HUES64 (cell line): ENCODE measurements at regions not wholly inside any gene's neighbourhood (a gene's known extent, or its start where the extent isn't known, plus 50 kb on each side); places are given as distances from the start of the nearest gene placed in this dataset.
"Not testable (repeated sequence)": the region's sequence is repeated elsewhere in the genome, so short reads cannot be mapped to it uniquely, and the experiment has no call there.

Experiments
- H3K27ac ChIP-seq: 2 replicates; pipeline ENCODE4 v1.7.0; 2013; ENCODE audit warnings: low read depth, low read length, inconsistent platforms
- H3K27me3 ChIP-seq: 2 replicates; pipeline ENCODE4 v1.6.1; 2013; ENCODE audit warnings: mild to moderate bottlenecking, low read length; ENCODE audit not compliant: insufficient read depth
- H3K36me3 ChIP-seq: 2 replicates; pipeline ENCODE4 v1.6.1; 2013; ENCODE audit warnings: mild to moderate bottlenecking, low read length; ENCODE audit not compliant: insufficient read depth
- H3K4me1 ChIP-seq: 2 replicates; pipeline ENCODE4 v1.6.1; 2013; ENCODE audit warnings: mild to moderate bottlenecking, low read length, moderate library complexity; ENCODE audit not compliant: insufficient read depth
- H3K4me3 ChIP-seq: 2 replicates; pipeline ENCODE4 v1.5.1; 2013; ENCODE audit warnings: mild to moderate bottlenecking, low read length, moderate library complexity
- H3K9ac ChIP-seq: 2 replicates; pipeline ENCODE4 v1.6.1; 2013; ENCODE audit warnings: mild to moderate bottlenecking, low read depth, low read length
- H3K9me3 ChIP-seq: 2 replicates; pipeline ENCODE4 v1.6.1; 2013; ENCODE audit warnings: low read depth, low read length; ENCODE audit not compliant: insufficient read depth
- WGBS: fragments of 150-250, 120-280 bp; methylation state at CpG from one replicate; pipeline ENCODE4 v1.1.7; 2013; ENCODE audit warnings: missing lambda C conversion rate; 5-methylcytosine and 5-hydroxymethylcytosine counted together

DNA sequence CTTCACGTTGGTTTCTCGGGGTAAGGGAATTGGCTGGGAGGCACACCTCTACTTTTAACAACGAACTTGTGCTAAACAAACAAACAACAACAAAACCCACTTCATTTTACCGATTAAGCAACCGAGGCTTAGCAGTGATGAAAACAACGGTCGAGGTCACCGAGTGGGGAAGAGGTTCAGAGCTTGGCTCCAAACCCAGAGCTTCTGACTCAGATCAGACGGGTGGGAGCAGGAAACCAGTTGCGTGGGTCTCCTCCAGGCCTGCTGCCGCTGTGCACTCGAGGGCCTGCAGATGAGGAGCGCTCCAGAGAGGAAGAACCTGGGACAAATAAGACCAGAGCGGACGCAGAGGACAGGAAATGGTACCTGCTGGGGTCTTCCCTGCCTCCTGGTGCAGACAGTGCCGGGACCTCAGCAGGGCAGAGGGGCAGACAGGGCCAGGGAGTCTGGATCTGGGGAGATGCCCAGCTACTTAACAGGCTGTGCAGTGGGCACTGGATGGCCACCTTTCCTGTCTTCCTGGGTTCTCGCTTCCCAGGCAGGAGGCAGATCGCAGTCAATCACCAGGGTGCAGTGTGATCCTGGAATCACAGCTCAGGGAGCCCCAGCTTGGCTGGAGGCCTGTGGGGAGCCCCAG lies 99.0 kb upstream of the MEF2A start:
- no peaks in the 10 kb centered on the region for H3K36me3 ChIP-seq
- no peak overlapping the region for H3K27ac ChIP-seq
- no peaks in the 10 kb centered on the region for H3K4me1 ChIP-seq
- H3K9ac ChIP-seq = no peak overlapping the region
- no peaks in the 10 kb centered on the region for H3K27me3 ChIP-seq
- H3K4me3 ChIP-seq = no peak overlapping the region
- 94% methylated on average over 18 of the region's 18 CpGs for WGBS
- H3K9me3 ChIP-seq = peaks cover 13% of the 10 kb centered on the region

DNA sequence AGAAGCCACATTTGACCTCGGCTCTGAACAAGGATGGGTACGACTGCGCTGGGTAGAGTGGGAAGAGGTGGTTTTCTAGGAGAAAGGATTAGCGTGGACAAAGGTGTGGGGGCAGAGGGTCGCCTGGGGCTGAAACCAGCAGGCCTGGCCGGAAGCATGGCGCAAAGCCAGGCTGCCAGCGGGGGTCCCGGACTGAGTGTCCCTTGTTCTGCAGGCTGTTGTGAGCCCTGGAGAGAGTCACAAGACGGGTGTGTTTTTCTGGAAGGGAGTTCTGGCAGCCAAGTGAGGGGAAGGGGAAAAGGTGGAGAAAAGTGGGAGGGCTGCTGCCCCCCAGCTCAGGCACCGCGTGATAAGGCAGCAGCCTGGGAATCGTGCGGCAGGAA lies 98.5 kb upstream of the MEF2A start:
- no peaks in the 10 kb centered on the region for H3K36me3 ChIP-seq
- no peaks in the 10 kb centered on the region for H3K27me3 ChIP-seq
- H3K4me1 ChIP-seq = no peaks in the 10 kb centered on the region
- peaks cover 13% of the 10 kb centered on the region for H3K9me3 ChIP-seq
- no peak overlapping the region for H3K9ac ChIP-seq
- WGBS = 92% methylated on average over 14 of the region's 14 CpGs
- H3K4me3 ChIP-seq = no peak overlapping the region
- no peak overlapping the region for H3K27ac ChIP-seq

DNA sequence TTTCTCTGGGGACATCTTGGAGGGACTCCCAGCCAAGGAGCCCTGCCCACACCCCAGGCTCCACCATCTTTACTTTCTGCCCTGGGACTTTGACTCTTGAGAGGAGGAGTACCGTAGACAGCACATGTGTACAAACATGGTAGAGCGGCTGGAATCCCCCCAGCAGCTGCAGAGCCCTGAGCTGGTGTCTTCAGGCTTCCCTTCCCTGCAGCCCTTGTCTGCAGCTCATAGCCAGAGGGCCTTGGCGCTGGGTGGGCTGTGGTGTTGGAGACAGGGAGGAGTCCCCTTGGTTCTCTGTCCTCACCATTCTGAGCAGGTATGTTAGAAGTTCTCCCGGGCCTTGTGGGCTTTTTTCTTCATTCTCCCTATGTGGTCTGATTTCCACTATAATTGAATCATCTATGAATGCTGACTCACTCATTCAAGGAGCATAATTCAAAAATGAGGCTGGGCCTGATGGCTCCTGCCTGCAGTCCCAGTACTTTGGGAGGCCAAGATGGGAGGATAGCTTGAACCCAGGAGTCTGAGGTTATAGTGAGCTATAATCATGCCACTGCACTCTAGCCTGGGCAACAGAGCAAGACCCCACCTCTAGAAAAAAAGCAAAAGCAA lies 97.8 kb upstream of the MEF2A start:
- H3K27ac ChIP-seq = no peak overlapping the region
- peaks cover 13% of the 10 kb centered on the region for H3K9me3 ChIP-seq
- H3K4me3 ChIP-seq = no peak overlapping the region
- H3K9ac ChIP-seq = no peak overlapping the region
- WGBS = 70% methylated on average over 4 of the region's 4 CpGs
- no peaks in the 10 kb centered on the region for H3K27me3 ChIP-seq
- no peaks in the 10 kb centered on the region for H3K36me3 ChIP-seq
- H3K4me1 ChIP-seq = no peaks in the 10 kb centered on the region

DNA sequence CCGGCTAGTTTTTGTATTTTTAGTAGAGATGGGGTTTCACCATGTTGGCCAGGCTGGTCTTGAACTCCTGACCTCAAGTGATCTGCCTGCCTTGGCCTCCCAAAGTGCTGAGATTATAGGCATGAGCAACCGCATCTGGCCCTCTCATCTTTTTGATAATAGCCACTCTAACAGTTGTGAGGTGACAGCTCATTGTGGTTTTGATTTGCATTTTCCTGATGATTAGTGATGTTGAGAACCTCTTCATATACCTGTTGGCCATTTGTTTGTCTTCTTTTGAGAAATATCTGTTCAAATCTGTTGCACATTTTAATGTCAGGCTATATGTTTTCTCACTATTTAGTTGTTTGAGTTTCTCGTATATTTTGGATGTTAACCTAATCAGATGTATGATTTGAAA lies 95.6 kb upstream of the MEF2A start:
- not testable (repeated sequence) for H3K27ac ChIP-seq, H3K4me3 ChIP-seq, H3K9ac ChIP-seq, H3K4me1 ChIP-seq, H3K36me3 ChIP-seq, H3K9me3 ChIP-seq, H3K27me3 ChIP-seq
- WGBS = 100% methylated on average over 2 of the region's 3 CpGs

DNA sequence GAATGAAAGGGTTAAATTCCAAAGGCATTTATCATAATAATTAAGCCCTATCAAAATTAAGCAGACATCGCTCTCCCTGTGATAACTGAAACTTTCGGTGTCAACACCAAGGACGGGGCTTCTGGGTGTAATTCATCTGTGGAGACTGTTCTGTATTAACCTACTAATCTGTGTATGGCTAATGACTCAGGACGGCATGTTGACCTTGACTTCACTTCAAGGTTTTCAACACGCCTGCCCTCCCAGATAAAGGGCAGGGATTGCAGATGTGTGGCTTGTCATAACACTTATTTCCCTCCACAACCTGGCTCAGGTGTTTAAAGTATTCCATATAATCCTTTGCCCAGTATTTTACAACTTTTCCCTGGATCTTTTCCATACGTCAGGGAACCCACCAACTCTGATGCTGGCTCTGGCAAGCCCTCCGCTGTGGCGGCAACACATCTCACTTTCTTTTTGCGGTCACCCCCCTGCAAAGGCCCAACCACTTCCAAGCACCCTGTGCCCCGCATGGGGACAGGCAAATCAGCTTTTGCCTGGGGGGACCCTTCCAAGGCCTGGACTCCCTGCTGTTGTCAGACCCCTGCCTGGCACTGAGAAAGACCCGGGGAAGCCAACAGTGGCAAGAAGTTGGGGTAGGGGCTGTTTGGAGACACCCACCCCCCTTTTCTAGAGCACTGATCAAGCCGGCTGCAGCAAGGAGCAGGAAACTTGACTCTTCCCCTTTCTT lies 93.2 kb upstream of the MEF2A start:
- Histone ChIP-seq H3K4me1 (peaks cover 6% of the 10 kb centered on the region; the same call in 1 of the 2 replicates), H3K27ac (no peak overlapping the region), H3K9ac (no peak overlapping the region), H3K9me3 (no peaks in the 10 kb centered on the region), H3K27me3 (no peaks in the 10 kb centered on the region), H3K36me3 (no peaks in the 10 kb centered on the region), H3K4me3 (no peak overlapping the region)
- 92% methylated on average over 12 of the region's 12 CpGs for WGBS

DNA sequence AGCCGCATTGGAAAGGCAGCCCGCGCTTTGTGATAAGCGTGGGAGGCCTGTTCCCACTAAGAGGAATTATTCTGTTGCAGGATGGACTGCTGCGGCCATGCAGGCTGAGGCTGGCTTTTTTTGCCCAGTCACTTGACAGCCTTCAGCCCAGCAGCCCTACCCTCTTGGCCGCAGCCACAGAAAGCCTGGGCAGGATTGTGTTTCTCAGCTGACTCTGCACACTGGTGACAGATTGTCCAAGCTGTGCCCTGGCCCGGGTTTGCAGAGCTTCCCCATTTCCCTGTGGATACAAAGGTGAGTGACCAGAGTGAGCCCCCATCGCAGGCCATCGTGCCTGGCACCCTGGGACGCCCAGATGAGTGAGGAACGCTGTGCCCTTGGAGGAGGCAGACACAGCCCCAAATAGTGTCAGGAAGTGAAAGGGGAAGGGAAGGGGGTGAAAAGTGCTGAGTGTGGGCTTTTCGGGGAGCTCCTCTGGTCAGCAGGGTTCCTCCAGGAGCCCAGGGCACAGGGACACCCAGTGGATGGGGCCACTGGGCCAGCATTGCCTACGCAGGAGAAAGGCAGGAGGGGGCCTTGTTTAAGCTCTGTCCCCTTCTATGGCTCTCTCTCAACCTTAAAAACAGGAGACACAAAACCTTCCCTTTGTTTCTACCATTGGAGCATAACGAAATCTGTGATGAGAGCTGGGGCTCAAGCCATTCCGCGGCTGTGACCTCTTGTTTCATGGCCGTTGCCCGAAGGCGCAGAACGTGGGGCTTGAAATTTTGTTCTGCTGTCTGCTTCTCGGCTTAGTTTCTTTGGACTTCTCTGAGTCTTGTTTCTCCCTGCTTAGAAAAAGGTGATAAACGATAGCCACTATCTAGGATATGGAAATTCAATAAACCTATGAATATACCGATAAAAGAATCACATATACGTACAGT lies 91.5 kb upstream of the MEF2A start:
- no peaks in the 10 kb centered on the region for H3K27me3 ChIP-seq
- WGBS = 95% methylated on average over 24 of the region's 24 CpGs
- H3K36me3 ChIP-seq = no peaks in the 10 kb centered on the region
- no peaks in the 10 kb centered on the region for H3K9me3 ChIP-seq
- H3K4me1 ChIP-seq = peaks cover 6% of the 10 kb centered on the region; the same call in 1 of the 2 replicates
- no peak overlapping the region for H3K9ac ChIP-seq
- no peak overlapping the region for H3K27ac ChIP-seq
- no peak overlapping the region for H3K4me3 ChIP-seq

DNA sequence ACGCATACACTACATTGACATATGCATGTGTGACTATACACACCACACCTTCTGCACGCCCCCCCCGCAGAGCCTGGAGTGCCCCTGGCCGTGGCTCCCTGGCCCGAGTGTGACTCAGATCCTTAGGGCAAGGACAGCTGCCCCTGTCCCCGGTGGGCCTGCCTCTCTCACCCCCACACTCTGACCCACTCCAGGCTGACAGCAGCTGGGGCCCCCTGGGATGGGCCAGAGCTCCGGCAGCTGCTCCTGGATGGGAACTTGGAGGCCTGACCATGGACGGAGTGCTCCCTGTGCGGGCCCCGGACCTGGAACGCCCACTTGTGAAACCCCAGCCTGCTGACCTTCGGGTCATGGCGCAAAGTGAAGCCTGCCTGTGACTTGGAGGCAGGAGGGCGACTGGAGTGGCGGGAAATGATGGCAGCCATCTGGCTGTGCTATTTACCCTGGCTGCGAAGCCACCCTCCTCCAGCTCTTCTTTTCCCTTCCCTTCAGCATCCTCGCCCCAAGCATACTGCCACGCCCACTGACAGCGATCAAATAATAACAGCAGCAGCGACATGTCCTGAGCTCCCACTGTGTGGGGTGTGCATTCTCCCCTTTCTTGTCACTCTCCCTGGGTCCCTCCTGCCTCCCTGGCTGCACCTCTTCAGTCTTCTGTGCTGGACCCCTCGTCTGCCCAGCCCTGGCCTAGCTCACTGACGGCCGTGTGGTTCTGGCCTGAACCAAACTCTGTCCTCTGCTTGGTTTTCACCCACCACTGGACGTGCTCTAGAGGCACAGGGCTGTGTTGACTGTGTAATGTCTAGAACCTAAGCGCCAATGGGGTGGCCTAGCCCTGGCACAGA lies 90.7 kb upstream of the MEF2A start:
- no peak overlapping the region for H3K27ac ChIP-seq
- no peaks in the 10 kb centered on the region for H3K9me3 ChIP-seq
- peaks cover 6% of the 10 kb centered on the region; the same call in 1 of the 2 replicates for H3K4me1 ChIP-seq
- no peak overlapping the region for H3K9ac ChIP-seq
- H3K27me3 ChIP-seq = no peaks in the 10 kb centered on the region
- H3K36me3 ChIP-seq = no peaks in the 10 kb centered on the region
- 93% methylated on average over 25 of the region's 25 CpGs for WGBS
- H3K4me3 ChIP-seq = no peak overlapping the region

DNA sequence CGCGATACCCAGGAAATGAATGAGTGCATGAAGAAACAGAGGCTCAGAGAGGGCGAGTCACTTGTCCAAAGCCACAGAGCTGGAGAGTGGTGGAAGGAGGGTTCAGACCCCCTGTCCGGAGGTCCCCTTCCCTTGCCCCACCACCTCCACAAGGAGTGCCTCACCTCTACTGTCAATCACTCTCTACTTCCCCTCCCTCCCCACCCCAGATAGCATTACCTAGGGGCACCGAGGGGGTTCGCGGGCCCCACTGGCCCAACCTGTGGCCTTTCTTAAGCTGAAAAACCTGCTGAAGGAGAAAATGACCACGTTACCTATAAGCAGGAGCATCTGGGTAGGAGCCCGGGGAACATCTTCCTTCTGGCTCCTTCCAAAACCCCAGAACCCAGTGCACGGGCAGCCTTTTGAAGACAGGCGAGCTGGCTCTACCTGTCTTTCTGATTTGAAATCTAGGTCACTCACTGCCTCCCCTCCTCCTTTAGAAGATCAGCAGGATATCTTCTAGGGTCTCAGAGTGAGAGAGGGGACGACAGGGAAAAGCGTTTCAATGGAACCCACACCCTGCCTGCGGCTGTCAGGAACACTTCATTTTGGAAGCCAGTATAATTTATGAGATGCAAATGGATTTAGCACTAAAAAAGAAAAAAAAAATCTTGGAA lies 89.9 kb upstream of the MEF2A start:
- no peak overlapping the region for H3K9ac ChIP-seq
- no peaks in the 10 kb centered on the region for H3K27me3 ChIP-seq
- H3K4me1 ChIP-seq = peaks cover 6% of the 10 kb centered on the region
- H3K9me3 ChIP-seq = no peaks in the 10 kb centered on the region
- H3K27ac ChIP-seq = no peak overlapping the region
- H3K36me3 ChIP-seq = no peaks in the 10 kb centered on the region
- 90% methylated on average over 14 of the region's 14 CpGs for WGBS
- no peak overlapping the region for H3K4me3 ChIP-seq

DNA sequence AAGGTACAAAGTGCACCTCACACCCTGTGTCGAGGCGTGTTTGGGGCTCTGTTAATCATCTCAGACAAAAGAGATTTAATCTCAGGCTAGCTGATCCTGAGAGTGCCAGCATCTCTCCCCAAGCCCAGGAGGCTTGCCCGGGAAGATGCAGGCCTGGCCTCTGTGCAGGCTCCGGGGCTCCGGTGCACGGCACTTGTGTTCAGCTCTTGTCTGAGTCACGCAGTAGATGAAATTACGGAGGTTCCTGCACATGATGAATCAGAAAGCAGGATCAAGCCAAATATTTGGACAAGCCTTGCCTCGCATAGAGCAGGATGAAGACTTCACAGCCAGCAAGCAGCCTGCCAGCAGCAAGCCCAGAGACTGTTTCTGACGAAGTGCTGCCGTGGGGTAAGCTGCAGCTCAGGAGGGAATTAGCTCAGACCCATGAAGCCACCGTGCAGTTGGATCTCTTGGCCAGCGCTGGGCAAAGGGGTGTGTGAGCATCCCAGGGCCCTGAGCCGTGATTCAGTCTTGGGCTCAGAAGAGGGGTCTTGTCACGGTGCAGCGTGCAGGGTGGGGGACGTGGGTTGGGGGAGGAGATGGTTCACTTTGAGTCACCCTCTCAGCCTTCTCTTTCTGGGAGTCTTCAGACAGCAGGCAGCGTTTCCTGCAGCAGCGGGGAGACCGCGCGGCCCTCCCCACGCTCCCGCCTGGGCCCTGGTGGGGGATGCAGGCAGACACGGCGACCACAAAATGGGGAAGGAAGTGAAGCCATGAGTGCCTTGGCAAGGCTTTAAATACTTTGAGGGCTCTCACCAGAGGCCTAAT lies 89.2 kb upstream of the MEF2A start:
- Histone ChIP-seq H3K4me1 (peaks cover 6% of the 10 kb centered on the region), H3K36me3 (no peaks in the 10 kb centered on the region), H3K27me3 (no peaks in the 10 kb centered on the region), H3K27ac (no peak overlapping the region), H3K9me3 (no peaks in the 10 kb centered on the region), H3K9ac (no peak overlapping the region), H3K4me3 (no peak overlapping the region)
- 92% methylated on average over 26 of the region's 26 CpGs for WGBS
